Mucosa of descending colon (tissue), 3 donors: ENCODE measurements at regions not wholly inside any gene's neighbourhood (a gene's known extent, or its start where the extent isn't known, plus 50 kb on each side); places are given as distances from the start of the nearest gene placed in this dataset.
A peak's percentile ranks its signal among the peaks of the same experiment; 100 is the strongest.

Source experiments
- ATAC-seq: fragments of 200-7000 bp; cut with Tn5 transposase; one replicate; pipeline ENCODE4 v1.9.1; 2020; ENCODE audit warnings: mild to moderate bottlenecking, moderate library complexity
- DNase-seq, 3 donors: peaks; one replicate each; pipeline ENCODE4 v3.0.0-alpha.2; 2020
- H3K36me3 ChIP-seq: fragments of 200-600 bp; one replicate; pipeline ENCODE4 v1.8.0; 2021; ENCODE audit warnings: low read depth, mild to moderate bottlenecking
- H3K4me1 ChIP-seq: fragments of 200-600 bp; one replicate; pipeline ENCODE4 v1.8.0; 2021; ENCODE audit warnings: low read depth, mild to moderate bottlenecking
- H3K4me3 ChIP-seq: fragments of 200-600 bp; one replicate; pipeline ENCODE4 v1.8.0; 2021; ENCODE audit warnings: mild to moderate bottlenecking
- H3K9me3 ChIP-seq: fragments of 200-600 bp; one replicate; pipeline ENCODE4 v1.8.0; 2021; ENCODE audit warnings: mild to moderate bottlenecking
- intact Hi-C, 2 donors: fragments of 100-400 bp; cut with DNase I in 1 of 2; cut with micrococcal nuclease in 1 of 2; formaldehyde crosslinking; loops; one replicate each; pipeline versions ENCODE4 v1.11.0 to v1.11.1; 2022; cut with DNase I, micrococcal nuclease
- TF ChIP-seq, protein P1 (sequence below): fragments of 200-600 bp; IDR thresholded peaks from one replicate; pipeline ENCODE4 v1.8.0; 2022; ENCODE audit warnings: antibody characterized with exemption, mild to moderate bottlenecking
- donor health status: DM: no; HTN: no; CAD: no; lungs with moderate emphysema.
- donor health status: DM: no; HTN: no; CAD: no.
- donor health status: DM: no; HTN: yes; CAD: no.

DNA sequence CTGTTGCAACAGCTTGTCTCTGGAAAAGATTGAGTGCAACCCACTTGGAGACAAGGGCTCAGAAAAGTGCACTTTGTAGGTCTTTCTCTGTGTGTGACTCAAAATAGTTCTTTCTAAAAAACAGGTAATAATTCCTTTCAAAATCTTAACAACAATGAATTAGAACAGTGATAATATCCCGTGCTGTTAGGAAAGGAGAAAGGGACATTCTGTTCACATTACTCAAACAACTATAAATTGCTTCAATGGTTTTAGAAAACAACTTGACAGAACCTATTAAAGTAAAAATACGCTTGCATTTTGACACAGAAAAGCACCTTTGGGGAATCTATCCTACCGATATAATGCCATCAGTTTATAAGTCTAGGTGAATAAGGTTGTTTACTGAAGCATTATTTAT lies 468.1 kb upstream of the DPP6 start:
- intact Hi-C loops, result no loop called here
- TF ChIP-seq, protein P1, sequence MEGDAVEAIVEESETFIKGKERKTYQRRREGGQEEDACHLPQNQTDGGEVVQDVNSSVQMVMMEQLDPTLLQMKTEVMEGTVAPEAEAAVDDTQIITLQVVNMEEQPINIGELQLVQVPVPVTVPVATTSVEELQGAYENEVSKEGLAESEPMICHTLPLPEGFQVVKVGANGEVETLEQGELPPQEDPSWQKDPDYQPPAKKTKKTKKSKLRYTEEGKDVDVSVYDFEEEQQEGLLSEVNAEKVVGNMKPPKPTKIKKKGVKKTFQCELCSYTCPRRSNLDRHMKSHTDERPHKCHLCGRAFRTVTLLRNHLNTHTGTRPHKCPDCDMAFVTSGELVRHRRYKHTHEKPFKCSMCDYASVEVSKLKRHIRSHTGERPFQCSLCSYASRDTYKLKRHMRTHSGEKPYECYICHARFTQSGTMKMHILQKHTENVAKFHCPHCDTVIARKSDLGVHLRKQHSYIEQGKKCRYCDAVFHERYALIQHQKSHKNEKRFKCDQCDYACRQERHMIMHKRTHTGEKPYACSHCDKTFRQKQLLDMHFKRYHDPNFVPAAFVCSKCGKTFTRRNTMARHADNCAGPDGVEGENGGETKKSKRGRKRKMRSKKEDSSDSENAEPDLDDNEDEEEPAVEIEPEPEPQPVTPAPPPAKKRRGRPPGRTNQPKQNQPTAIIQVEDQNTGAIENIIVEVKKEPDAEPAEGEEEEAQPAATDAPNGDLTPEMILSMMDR, result no peak
- Histone ChIP-seq H3K4me3 (no peak overlapping the region), H3K4me1 (no peaks in the 10 kb centered on the region), H3K9me3 (no peaks in the 10 kb centered on the region), H3K36me3 (no peaks in the 10 kb centered on the region)
- no peak for DNase-seq
- no peak for ATAC-seq

DNA sequence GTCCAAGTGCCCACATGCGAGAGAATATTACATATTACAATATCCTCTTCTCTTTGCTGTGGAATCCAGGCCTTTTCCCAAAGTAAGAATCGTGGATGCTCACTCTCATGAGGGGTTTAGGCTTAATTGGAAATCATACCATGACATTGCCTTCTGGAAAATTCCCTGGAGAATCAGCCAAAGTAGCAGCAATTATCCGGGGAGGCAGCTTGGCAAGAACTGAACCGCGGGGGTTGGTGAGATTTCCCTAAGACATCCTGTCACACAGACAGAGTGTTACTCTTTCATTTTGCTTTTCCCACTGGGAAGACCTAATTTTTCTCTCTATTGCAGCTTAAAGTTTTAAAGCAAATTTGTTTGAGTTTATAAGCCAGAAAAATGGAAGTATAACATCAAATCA lies 463.6 kb upstream of the DPP6 start:
- no peak for ATAC-seq
- intact Hi-C loops, result no loop called here
- H3K4me3 ChIP-seq, result no peak overlapping the region

DNA sequence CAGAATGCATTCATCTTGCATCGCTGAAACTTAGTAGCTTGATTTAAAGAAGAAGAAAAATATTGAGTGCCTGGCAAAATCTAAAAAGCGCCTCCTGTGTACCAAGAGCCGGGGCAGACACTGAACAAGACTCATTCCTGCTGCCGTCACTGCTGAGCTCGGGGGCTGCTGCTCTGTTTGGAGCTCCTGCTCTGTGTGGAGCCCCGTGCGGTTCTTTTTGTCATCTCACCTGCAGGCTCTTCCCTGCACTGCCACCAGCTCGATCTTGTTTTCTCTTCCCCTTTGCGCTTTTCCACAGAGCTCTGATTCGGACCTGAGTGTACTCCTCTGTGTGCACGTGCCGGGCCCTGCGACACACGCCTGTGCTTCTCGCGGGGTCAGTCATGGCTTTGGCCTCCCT lies 462.1 kb upstream of the DPP6 start:
- TF ChIP-seq, protein P1, result no peak
- intact Hi-C loops, result no loop called here
- DNase-seq, result no peak
- Histone ChIP-seq H3K4me3 (no peak overlapping the region), H3K4me1 (no peaks in the 10 kb centered on the region), H3K36me3 (no peaks in the 10 kb centered on the region), H3K9me3 (no peaks in the 10 kb centered on the region)
- no peak for ATAC-seq

More for the DNA sequence above, 463.6 kb upstream of the DPP6 start:
- no peaks in the 10 kb centered on the region for H3K9me3 ChIP-seq
- H3K36me3 ChIP-seq, result no peaks in the 10 kb centered on the region
- no peak for DNase-seq
- H3K4me1 ChIP-seq, result no peaks in the 10 kb centered on the region
- TF ChIP-seq, protein P1, result no peak

DNA sequence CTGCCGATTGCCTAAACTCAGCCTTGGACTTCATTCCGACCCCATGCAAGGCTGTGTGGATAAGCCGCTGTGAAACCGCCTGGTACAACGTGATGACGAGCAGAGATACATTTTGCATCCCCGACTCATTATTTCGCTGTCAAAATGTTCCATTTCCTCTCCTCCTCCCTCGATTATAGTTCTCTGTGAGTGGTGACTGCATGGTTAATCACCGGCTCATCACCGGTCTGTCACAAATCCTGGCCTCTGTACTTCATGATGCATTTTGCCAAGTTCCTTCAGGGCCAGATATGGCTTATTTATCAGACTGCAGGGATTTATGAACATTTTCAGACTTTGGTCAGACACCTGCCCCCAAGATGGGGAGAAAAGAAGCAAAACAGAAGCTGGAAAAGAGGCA lies 461.6 kb upstream of the DPP6 start:
- TF ChIP-seq, protein P1, result no peak
- Histone ChIP-seq H3K4me3 (no peak overlapping the region), H3K4me1 (no peaks in the 10 kb centered on the region), H3K9me3 (no peaks in the 10 kb centered on the region), H3K36me3 (no peaks in the 10 kb centered on the region)
- DNase-seq, result no peak
- ATAC-seq, result no peak
- intact Hi-C loops, result no loop called here

DNA sequence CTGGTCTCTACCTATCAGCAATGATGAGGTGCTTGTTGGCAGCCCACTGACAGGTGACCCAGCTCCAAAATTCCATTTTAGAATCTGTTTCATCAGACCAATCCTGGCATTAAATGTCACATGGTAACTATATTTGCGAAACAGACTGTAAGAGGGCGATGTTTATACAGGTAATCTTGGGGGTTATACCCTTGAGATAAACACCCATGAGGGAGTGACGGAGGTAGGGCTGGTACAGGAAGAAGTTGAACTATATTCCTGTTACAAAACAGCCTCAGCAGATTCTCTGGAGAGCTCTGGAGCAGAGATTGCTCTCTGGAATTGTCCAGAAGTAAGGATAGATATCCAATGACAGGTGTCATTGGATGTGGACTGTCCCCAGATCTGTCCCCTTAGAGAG lies 444.8 kb upstream of the DPP6 start:
- no peaks in the 10 kb centered on the region for H3K4me1 ChIP-seq
- H3K4me3 ChIP-seq, result no peak overlapping the region
- H3K36me3 ChIP-seq, result no peaks in the 10 kb centered on the region
- no peak for ATAC-seq
- TF ChIP-seq, protein P1, result no peak
- DNase-seq, result no peak
- intact Hi-C loops, result no loop called here
- peaks cover 8% of the 10 kb centered on the region for H3K9me3 ChIP-seq

DNA sequence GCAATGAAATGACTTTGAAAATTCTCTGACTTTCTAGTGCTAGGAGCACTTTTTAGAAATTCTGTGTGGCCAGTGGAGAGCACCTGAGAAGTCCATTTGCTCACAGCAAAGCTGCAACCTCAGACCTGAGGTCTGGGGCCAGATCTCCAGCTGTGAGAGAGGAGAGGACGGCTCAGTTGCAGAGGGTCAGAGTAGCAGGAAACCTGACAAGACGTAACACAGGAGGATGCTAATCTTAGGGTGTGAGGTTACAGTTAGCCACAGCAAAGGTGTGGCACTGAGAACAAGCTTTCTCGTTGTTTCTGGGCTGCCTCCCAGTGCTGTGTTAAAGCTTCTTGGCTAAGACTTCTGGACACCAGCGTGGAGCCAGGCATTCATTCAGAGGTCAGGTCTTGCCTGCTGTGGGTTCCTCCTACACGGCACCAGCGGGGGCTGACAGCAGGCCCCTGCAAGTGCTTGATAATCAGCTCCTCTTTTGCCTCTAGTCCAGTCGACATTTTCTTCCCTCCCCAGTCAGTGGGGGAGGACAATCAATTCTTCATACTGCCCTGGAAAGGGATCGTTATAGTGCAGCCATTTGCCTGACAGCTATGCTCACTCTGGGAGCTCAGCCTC lies 435.4 kb upstream of the DPP6 start:
- DNase-seq, result no peak
- intact Hi-C loops, result no loop called here
- no peaks in the 10 kb centered on the region for H3K36me3 ChIP-seq
- TF ChIP-seq, protein P1, result no peak
- ATAC-seq, result peak; percentile 20
- H3K4me1 ChIP-seq, result no peaks in the 10 kb centered on the region
- H3K9me3 ChIP-seq, result no peaks in the 10 kb centered on the region
- H3K4me3 ChIP-seq, result no peak overlapping the region
